Hepatocyte (in vitro differentiated cells): ENCODE measurements at regions not wholly inside any gene's neighbourhood (a gene's known extent, or its start where the extent isn't known, plus 50 kb on each side); places are given as distances from the start of the nearest gene placed in this dataset.
A peak's percentile ranks its signal among the peaks of the same experiment; 100 is the strongest.

Source experiments
- DNase-seq: peaks from one replicate; pipeline ENCODE4 v3.0.0-alpha.2; 2016; ENCODE audit warnings: low spot score
- H2AFZ ChIP-seq: fragments of 200-600 bp; sonication (generic); 2 replicates; pipeline ENCODE4 v1.6.0; 2016; ENCODE audit warnings: antibody characterized with exemption, mild to moderate bottlenecking
- H3K27ac ChIP-seq: fragments of 200-600 bp; sonication (generic); 2 replicates; pipeline ENCODE4 v1.5.1; 2016; ENCODE audit warnings: mild to moderate bottlenecking
- H3K27me3 ChIP-seq: fragments of 200-600 bp; sonication (generic); 2 replicates; pipeline ENCODE4 v1.6.1; 2016
- H3K36me3 ChIP-seq: fragments of 200-600 bp; sonication (generic); replicated peaks from 2 replicates; pipeline ENCODE4 v1.5.1; 2016; ENCODE audit warnings: low read depth; ENCODE audit not compliant: insufficient read depth
- H3K4me1 ChIP-seq: fragments of 200-600 bp; sonication (generic); 2 replicates; pipeline ENCODE4 v1.5.1; 2016; ENCODE audit warnings: mild to moderate bottlenecking, moderate library complexity; ENCODE audit not compliant: insufficient read depth
- H3K4me2 ChIP-seq: fragments of 200-600 bp; sonication (generic); 2 replicates; pipeline ENCODE4 v1.6.0; 2016
- H3K4me3 ChIP-seq: fragments of 200-600 bp; sonication (generic); 2 replicates; pipeline ENCODE4 v1.5.1; 2016; ENCODE audit warnings: mild to moderate bottlenecking
- H3K79me2 ChIP-seq: fragments of 200-600 bp; sonication (generic); 2 replicates; pipeline ENCODE4 v1.6.0; 2017; ENCODE audit warnings: mild to moderate bottlenecking
- H3K9me2 ChIP-seq: fragments of 200-600 bp; sonication (generic); replicated peaks from 2 replicates; pipeline ENCODE4 v1.6.0; 2017; ENCODE audit warnings: mild to moderate bottlenecking; ENCODE audit not compliant: insufficient read depth
- H3K9me3 ChIP-seq: fragments of 200-600 bp; sonication (generic); 2 replicates; pipeline ENCODE4 v1.5.1; 2016; ENCODE audit warnings: low read depth, mild to moderate bottlenecking
- H4K20me1 ChIP-seq: fragments of 200-600 bp; sonication (generic); 2 replicates; pipeline ENCODE4 v1.6.0; 2016; ENCODE audit warnings: mild to moderate bottlenecking; ENCODE audit not compliant: insufficient read depth, poor library complexity, severe bottlenecking
- EZH2 ChIP-seq: fragments of 200-600 bp; sonication (generic); IDR thresholded peaks from 2 replicates; pipeline ENCODE4 v1.6.1; 2016; ENCODE audit warnings: antibody characterized with exemption, mild to moderate bottlenecking, borderline replicate concordance
- EZH2phosphoT487 ChIP-seq: fragments of 200-600 bp; sonication (generic); IDR thresholded peaks from one replicate; pipeline ENCODE4 v1.6.1; 2018; ENCODE audit warnings: antibody characterized with exemption, mild to moderate bottlenecking, low read depth, moderate library complexity; ENCODE audit not compliant: unreplicated experiment, severe bottlenecking
- WGBS: methylation state at CpG from one replicate; pipeline ENCODE4 v1.1.6; 2016; ENCODE audit warnings: low lambda C conversion rate; ENCODE audit errors: missing lambda C conversion rate; 5-methylcytosine and 5-hydroxymethylcytosine counted together
- TF ChIP-seq, protein P1 (sequence below): fragments of 200-600 bp; sonication (generic); IDR thresholded peaks from 2 replicates; pipeline ENCODE4 v1.5.1; 2016; ENCODE audit warnings: antibody characterized with exemption, mild to moderate bottlenecking; ENCODE audit not compliant: poor library complexity

DNA sequence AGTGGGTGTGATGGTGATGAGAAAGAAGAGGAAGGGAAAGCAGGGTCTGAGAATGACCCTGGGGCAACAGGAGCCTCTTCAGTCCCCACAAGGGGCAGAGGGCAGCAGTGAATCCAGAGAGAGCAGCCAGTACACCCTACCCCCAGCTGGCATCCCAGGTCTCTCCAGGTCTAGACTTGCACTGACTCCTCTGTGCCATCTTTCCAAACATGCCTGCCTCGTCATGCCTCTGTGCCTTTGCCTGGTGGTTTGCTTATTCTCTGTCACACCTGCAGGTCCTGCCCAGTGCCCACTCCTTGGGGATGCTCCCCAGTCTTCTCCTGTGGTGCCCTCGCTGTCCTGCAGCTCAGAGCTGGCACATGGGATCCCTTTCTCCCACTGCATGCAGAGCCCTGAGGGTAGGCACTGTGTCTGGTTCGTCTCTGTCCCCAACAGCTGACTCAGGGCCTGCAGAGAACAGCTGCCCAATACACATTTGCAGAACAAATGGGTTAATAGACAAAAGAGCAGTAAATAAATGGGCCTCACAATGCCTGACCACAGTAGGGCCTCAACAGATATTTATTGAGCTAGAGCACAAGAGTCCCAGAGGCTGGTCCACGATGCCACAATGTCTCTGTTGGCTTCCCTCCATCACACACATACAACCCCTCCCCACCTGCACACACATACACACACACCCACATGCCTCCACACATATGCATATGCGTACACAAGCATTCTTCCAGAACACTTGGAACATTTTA lies 89.8 kb downstream of the HS1BP3 start:
- Histone ChIP-seq H3K36me3 (no peaks in the 10 kb centered on the region), H3K4me2 (no peak overlapping the region), H3K4me1 (peaks cover 11% of the 10 kb centered on the region), H3K9me3 (no peaks in the 10 kb centered on the region), H3K27ac (no peak overlapping the region), H4K20me1 (no peaks in the 10 kb centered on the region), H2AFZ (no peak overlapping the region), H3K79me2 (no peaks in the 10 kb centered on the region), H3K4me3 (no peak overlapping the region), H3K27me3 (no peaks in the 10 kb centered on the region), H3K9me2 (no peaks in the 10 kb centered on the region)
- TF ChIP-seq, protein P1, sequence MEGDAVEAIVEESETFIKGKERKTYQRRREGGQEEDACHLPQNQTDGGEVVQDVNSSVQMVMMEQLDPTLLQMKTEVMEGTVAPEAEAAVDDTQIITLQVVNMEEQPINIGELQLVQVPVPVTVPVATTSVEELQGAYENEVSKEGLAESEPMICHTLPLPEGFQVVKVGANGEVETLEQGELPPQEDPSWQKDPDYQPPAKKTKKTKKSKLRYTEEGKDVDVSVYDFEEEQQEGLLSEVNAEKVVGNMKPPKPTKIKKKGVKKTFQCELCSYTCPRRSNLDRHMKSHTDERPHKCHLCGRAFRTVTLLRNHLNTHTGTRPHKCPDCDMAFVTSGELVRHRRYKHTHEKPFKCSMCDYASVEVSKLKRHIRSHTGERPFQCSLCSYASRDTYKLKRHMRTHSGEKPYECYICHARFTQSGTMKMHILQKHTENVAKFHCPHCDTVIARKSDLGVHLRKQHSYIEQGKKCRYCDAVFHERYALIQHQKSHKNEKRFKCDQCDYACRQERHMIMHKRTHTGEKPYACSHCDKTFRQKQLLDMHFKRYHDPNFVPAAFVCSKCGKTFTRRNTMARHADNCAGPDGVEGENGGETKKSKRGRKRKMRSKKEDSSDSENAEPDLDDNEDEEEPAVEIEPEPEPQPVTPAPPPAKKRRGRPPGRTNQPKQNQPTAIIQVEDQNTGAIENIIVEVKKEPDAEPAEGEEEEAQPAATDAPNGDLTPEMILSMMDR: no peak
- no peak for TF ChIP-seq EZH2phosphoT487
- no peak for TF ChIP-seq EZH2
- WGBS: 85% methylated on average over 5 of the region's 5 CpGs
- no peak for DNase-seq

DNA sequence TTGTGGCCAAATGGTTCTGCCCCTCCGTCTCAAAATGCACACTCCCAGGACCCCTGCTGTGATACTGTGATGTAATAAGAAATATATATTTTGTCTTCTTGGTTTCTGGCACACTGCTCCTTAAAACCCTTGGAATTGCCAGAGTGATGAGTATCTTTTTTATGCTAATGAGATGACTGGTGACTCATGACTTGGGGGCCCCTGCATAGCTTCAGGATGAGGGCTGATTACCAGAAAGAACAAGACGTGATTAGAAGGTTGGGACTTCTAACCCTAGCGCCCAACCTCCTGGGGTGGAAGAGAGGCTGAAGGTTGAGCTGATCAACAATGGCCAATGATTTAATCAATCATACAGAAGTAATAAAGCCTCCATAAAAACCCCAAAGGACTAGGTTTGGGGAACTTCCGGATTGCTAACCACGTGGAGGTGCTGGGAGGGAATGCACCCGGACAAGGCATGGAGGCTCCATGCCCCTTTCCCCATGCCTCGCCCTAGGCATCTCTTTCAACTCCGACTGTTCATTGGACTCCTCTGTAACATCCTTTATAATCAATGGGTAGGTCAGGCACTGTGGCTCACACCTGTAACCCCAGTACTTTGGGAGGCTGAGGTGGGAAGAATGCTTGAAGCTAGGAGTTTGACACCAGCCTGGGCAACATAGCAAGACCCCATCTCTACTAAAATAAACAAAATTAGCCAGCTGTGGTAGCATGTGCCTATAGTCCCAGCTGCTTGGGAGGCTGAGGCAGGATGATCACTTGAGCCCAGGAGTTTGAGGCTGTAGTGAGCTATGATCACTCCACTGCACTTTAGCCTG lies 89.1 kb downstream of the HS1BP3 start:
- Histone ChIP-seq H3K27ac (no peak overlapping the region), H3K9me2 (no peaks in the 10 kb centered on the region), H3K36me3 (no peaks in the 10 kb centered on the region), H3K4me3 (no peak overlapping the region), H4K20me1 (no peaks in the 10 kb centered on the region), H2AFZ (no peak overlapping the region), H3K4me1 (peaks cover 11% of the 10 kb centered on the region), H3K4me2 (no peak overlapping the region), H3K9me3 (no peaks in the 10 kb centered on the region), H3K79me2 (no peaks in the 10 kb centered on the region), H3K27me3 (no peaks in the 10 kb centered on the region)
- DNase-seq: peak; percentile 55
- WGBS: 72% methylated on average over 8 of the region's 8 CpGs
- no peak for TF ChIP-seq EZH2phosphoT487
- TF ChIP-seq, protein P1: no peak
- TF ChIP-seq EZH2: no peak

DNA sequence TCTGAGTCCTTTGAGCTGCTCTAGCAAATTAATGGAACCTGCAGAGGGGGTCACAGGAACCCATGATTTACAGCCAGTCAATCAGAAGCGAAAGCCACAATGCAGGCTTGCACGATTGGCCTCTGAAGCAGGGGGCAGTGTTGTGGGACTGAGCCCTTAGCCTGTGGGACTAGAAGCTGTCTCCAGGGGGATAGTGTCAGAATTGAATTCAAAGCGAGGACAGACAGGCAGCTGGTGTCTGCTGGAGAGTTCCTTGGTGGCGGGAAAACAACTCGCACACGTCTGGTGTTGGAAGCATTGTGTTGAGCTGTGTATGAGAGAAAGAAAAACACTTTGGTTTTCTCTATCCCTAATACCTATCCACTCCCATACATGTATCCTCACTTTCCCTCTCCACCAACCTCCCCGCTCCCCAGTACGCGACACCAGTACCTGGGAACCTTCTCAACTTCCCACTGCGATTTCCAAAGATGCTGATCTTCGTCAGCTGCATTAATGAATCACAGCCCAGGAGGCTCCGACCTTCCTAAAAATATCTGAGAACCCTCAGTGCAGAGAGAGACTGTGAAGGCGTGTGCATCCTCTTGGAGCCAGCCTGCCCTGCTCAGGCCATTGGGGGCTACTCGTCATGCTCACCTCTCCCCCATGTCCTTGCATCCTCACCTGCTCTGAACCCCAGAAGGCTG lies 88.2 kb downstream of the HS1BP3 start:
- WGBS: 79% methylated on average over 14 of the region's 14 CpGs

More for the DNA sequence above, 88.2 kb downstream of the HS1BP3 start:
- H3K9me3 ChIP-seq: no peaks in the 10 kb centered on the region
- H3K36me3 ChIP-seq: no peaks in the 10 kb centered on the region
- H3K4me2 ChIP-seq: no peak overlapping the region
- TF ChIP-seq EZH2: no peak
- TF ChIP-seq, protein P1: peak; percentile 4
- TF ChIP-seq EZH2phosphoT487: no peak
- H3K27me3 ChIP-seq: no peaks in the 10 kb centered on the region
- no peaks in the 10 kb centered on the region for H3K9me2 ChIP-seq
- no peak overlapping the region for H3K4me3 ChIP-seq
- H3K4me1 ChIP-seq: peaks cover 16% of the 10 kb centered on the region
- H2AFZ ChIP-seq: no peak overlapping the region
- no peak overlapping the region for H3K27ac ChIP-seq
- no peak for DNase-seq
- H4K20me1 ChIP-seq: no peaks in the 10 kb centered on the region
- no peaks in the 10 kb centered on the region for H3K79me2 ChIP-seq
